Peyer's patch (tissue), 4 donors: ENCODE measurements at regions not wholly inside any gene's neighbourhood (a gene's known extent, or its start where the extent isn't known, plus 50 kb on each side); places are given as distances from the start of the nearest gene placed in this dataset.

ENCODE experiments used
- DNase-seq, 3 donors: peaks; one replicate each; pipeline ENCODE4 v3.0.0-alpha.2; 2017 to 2019
- H3K27ac ChIP-seq, 4 donors: fragments of 200-600 bp; sonication (generic); one replicate each; pipeline ENCODE4 v1.5.1; 2016 to 2019
- H3K27me3 ChIP-seq, 2 donors: fragments of 200-600 bp; sonication (generic); one replicate each; pipeline ENCODE4 v1.5.1; 2019
- H3K36me3 ChIP-seq, 3 donors: fragments of 200-600 bp; sonication (generic); one replicate each; pipeline ENCODE4 v1.5.1; 2016 to 2019
- H3K4me1 ChIP-seq, 4 donors: fragments of 200-600 bp; sonication (generic); one replicate each; pipeline ENCODE4 v1.5.1; 2016 to 2019
- H3K4me3 ChIP-seq, 4 donors: fragments of 200-600 bp; sonication (generic); 1 replicate in 3 of 4; 2 replicates in 1 of 4; pipeline ENCODE4 v1.5.1; 2016 to 2019; ENCODE audit warnings: mild to moderate bottlenecking in 1 of 4
- H3K9me3 ChIP-seq, 4 donors: fragments of 200-600 bp; sonication (generic); one replicate each; pipeline ENCODE4 v1.5.1; 2016 to 2019; ENCODE audit warnings: mild to moderate bottlenecking in 1 of 4
- CTCF ChIP-seq, 6 experiments: fragments of 450-650 bp in 4 of 6; fragments of 200-600 bp in 2 of 6; sonication (generic) in 1 of 6; IDR thresholded peaks; one replicate each; pipeline ENCODE4 v1.5.1; 2017 to 2019; ENCODE audit warnings: antibody characterized with exemption in 6 of 6, mild to moderate bottlenecking in 3 of 6, moderate library complexity in 1 of 6
- POLR2A ChIP-seq, 2 donors: fragments of 450-650 bp; IDR thresholded peaks; one replicate each; pipeline ENCODE4 v1.5.1; 2017; ENCODE audit warnings: antibody characterized with exemption in 2 of 2, mild to moderate bottlenecking in 2 of 2, moderate library complexity in 2 of 2

- no peak for DNase-seq
- TF ChIP-seq POLR2A (IDR thresholded peaks at IDR 0.05): no peak
- no peak for TF ChIP-seq CTCF (IDR thresholded peaks at IDR 0.05)
Measured at GRCh38 chr4:32094987-32095386, 1374.8 kb downstream of the PCDH7 start.

GRCh38 chr4:32102896-32103295, 1382.7 kb downstream of the PCDH7 start:
- TF ChIP-seq CTCF (IDR thresholded peaks at IDR 0.05) (no peak), POLR2A (IDR thresholded peaks at IDR 0.05) (no peak)
- Histone ChIP-seq H3K27ac (no peak overlapping the region), H3K4me3 (no peak overlapping the region), H3K4me1 (no peaks in the 10 kb centered on the region), H3K36me3 (no peaks in the 10 kb centered on the region), H3K9me3 (no peaks in the 10 kb centered on the region), H3K27me3 (no peaks in the 10 kb centered on the region)
- no peak for DNase-seq

More at GRCh38 chr4:32094987-32095386, 1374.8 kb downstream of the PCDH7 start:
- Histone ChIP-seq H3K4me1 (no peaks in the 10 kb centered on the region), H3K36me3 (no peaks in the 10 kb centered on the region), H3K27ac (no peak overlapping the region), H3K9me3 (no peaks in the 10 kb centered on the region), H3K4me3 (no peak overlapping the region), H3K27me3 (no peaks in the 10 kb centered on the region)

- no peak overlapping the region for H3K27ac ChIP-seq
- no peak for TF ChIP-seq POLR2A (IDR thresholded peaks at IDR 0.05)
- TF ChIP-seq CTCF (IDR thresholded peaks at IDR 0.05): no peak
- DNase-seq: no peak
Measured at GRCh38 chr4:32106767-32107166, 1386.6 kb downstream of the PCDH7 start.

GRCh38 chr4:32112891-32113290, 1392.7 kb downstream of the PCDH7 start:
- H3K9me3 ChIP-seq: no peaks in the 10 kb centered on the region
- TF ChIP-seq CTCF (IDR thresholded peaks at IDR 0.05): no peak
- no peak for TF ChIP-seq POLR2A (IDR thresholded peaks at IDR 0.05)
- no peaks in the 10 kb centered on the region for H3K36me3 ChIP-seq
- H3K27me3 ChIP-seq: no peaks in the 10 kb centered on the region
- H3K4me1 ChIP-seq: no peaks in the 10 kb centered on the region
- no peak overlapping the region for H3K27ac ChIP-seq
- H3K4me3 ChIP-seq: no peak overlapping the region
- no peak for DNase-seq

More at GRCh38 chr4:32106767-32107166, 1386.6 kb downstream of the PCDH7 start:
- no peaks in the 10 kb centered on the region for H3K27me3 ChIP-seq
- H3K36me3 ChIP-seq: no peaks in the 10 kb centered on the region
- no peak overlapping the region for H3K4me3 ChIP-seq
- H3K9me3 ChIP-seq: no peaks in the 10 kb centered on the region
- H3K4me1 ChIP-seq: no peaks in the 10 kb centered on the region

- no peaks in the 10 kb centered on the region for H3K36me3 ChIP-seq
- H3K4me3 ChIP-seq: no peak overlapping the region
- TF ChIP-seq CTCF (IDR thresholded peaks at IDR 0.05) (no peak), POLR2A (IDR thresholded peaks at IDR 0.05) (no peak)
- H3K27me3 ChIP-seq: no peaks in the 10 kb centered on the region
- DNase-seq: no peak
- no peaks in the 10 kb centered on the region for H3K4me1 ChIP-seq
- H3K27ac ChIP-seq: no peak overlapping the region
- H3K9me3 ChIP-seq: no peaks in the 10 kb centered on the region
Measured at GRCh38 chr4:32117693-32118092, 1397.5 kb downstream of the PCDH7 start.

GRCh38 chr4:32119907-32120306, 1399.7 kb downstream of the PCDH7 start:
- no peak overlapping the region for H3K27ac ChIP-seq
- DNase-seq: no peak
- H3K27me3 ChIP-seq: no peaks in the 10 kb centered on the region
- no peaks in the 10 kb centered on the region for H3K4me1 ChIP-seq
- no peaks in the 10 kb centered on the region for H3K9me3 ChIP-seq
- TF ChIP-seq POLR2A (IDR thresholded peaks at IDR 0.05) (no peak), CTCF (IDR thresholded peaks at IDR 0.05) (no peak)
- no peak overlapping the region for H3K4me3 ChIP-seq
- H3K36me3 ChIP-seq: no peaks in the 10 kb centered on the region
